HG03280 (cell line): ENCODE measurements at regions not wholly inside any gene's neighbourhood (a gene's known extent, or its start where the extent isn't known, plus 50 kb on each side); places are given as distances from the start of the nearest gene placed in this dataset.
"Not testable (repeated sequence)": the region's sequence is repeated elsewhere in the genome, so short reads cannot be mapped to it uniquely, and the experiment has no call there.

Experiments used
- ATAC-seq: cut with Tn5 transposase; IDR thresholded peaks from one replicate; pipeline ENCODE4 v1.9.1; 2021; ENCODE audit warnings: mild to moderate bottlenecking, moderate library complexity; ENCODE audit not compliant: unreplicated experiment

- ATAC-seq, result no peak
These were observed 611.3 kb upstream of the GJE1 start for GRCh38 chr6:141521440-141521839.

GRCh38 chr6:141513830-141514229 is 618.9 kb upstream of the GJE1 start:
- no peak for ATAC-seq

DNA sequence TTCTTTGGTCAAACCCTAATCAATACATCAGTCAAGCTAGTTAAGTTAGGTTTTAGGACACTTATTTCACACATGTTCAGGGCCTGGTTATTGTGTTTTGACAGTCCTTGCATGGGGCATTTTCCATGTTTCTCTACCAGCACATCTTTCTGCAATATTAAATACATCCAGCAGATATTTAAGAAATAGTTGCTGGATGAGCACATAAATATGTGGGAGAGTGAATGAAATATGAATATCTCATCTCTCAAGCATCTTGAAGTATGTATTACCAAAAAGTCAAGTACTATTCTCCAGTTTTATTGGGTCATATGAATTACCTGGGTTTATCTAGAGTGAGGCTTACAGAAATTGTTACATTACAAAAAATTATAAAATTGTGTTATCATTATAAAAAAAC is 621.9 kb upstream of the GJE1 start:
- no peak for ATAC-seq

DNA sequence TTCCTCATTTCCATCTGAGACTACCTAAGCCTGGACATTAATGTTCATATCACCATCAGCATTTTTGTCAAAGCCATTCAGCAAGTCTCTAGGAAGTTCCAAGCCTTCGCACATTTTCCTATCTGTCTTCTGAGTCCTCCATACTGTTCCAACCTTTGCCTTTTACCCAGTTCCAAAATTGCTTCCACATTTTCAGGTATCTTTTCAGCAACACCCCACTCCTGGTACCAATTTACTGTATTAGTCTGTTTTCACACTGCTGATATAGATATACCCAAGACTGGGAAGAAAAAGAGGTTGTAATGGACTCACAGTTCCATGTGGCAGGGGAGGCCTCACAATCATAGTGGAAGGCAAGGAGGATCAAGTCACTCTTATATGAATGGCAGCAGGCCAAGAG is 626.7 kb upstream of the GJE1 start:
- not testable (repeated sequence) for ATAC-seq

GRCh38 chr6:141504318-141504717 is 628.4 kb upstream of the GJE1 start:
- ATAC-seq, result not testable (repeated sequence)

DNA sequence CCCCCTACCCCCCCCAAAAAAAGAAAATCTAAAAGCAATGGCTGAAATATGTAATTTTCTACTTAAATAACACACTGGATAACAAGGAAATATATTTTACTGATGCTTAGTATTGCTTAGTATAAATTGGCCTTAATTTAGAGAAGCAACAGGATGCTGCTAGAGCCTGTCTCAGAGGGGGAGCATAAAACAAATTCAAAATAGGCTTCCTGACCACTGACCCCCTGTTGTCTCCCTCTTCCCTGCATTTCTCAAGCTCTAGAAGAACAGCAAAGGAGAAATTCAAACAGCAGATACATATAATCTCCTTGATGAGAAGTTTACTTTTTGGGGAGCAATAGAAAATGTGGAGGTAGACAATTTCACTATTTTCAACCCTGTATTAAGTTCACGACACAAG is 631.1 kb upstream of the GJE1 start:
- no peak for ATAC-seq

DNA sequence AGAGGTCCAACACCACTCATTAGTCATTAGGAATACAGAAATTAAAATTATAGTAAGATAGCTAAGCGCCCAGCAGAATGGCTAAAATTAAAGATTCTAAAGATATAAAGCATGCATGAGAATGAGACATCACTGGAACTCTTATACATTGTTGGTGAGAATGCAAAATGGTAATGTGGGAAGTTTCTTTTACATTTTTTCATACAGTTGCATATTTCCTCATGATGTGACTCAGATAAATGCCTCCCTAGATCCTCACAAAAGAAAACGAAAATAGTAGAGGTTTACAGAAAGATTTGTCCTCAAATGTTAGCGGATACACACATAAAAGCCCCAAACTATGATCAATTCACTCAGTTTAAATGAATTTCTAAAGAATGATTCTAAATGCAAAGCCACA is 633.7 kb upstream of the GJE1 start:
- no peak for ATAC-seq

DNA sequence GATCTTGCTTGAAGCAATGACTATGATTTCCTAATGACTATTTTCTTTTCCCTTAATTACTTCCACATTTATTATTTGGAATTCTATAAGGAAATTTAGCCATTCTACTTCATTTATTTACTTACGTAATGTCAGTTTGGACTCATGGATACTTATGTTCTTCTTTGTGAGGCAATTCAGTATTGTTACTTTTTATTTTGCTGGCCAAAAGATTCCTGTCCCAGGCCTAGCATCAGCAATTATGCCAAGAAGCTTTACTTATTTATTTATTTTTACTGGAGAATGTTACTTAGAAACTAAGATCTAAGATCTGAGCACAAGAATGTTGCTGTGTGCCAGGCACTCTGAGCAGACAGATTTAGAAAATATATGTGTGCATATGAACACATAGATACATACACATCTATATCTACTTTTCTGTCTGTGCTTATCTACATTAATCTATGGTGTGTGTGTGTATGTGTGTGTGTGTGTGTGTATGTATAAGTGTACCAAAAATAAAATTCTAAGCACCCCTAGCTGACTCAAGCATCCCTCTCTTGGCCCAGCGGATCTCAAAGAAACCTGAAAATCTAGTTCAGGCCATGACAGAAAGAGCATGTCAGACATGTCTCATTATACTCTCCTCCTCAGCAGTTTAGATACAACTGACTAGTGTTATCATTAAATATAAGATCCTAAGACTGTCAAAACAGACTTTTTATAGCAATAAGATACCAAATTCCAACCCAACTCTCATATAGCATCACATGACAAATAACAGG is 640.0 kb upstream of the GJE1 start:
- ATAC-seq, result no peak

DNA sequence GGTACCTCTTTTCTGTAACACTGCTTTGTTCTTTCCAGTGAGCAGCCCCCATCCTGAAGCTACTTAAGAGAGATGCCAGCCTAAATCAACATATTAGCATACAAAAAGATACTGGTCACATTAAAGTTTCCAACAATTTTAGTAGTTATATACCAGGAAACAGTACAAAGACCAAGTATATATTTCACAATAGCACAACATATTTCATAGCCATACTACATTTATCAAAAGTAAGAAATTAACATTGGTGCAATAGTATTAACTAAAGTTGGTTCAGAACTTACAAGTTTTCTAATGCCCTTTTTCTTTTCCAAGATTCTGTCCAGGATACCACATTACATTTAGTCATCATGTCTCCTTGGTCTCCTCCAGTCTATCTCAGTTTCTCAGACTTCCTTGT is 641.0 kb upstream of the GJE1 start:
- no peak for ATAC-seq

DNA sequence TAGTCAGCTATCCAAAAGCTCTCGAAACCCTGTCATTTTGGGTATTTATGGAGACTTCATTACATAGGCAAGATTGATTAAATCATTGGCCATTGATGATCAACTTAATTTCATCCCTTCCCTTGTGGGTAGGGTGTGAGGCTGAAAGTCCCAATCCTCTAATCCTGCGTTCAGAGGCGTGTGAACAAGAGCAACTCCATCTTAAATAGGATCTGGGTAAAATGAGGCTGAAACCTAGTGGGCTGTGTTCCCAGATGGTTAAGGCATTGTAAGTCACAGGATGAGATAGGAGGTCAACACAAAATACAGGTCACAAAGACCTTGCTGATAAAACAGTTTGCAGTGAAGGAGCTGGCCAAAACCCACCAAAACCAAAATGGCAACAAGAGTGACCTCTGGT is 641.7 kb upstream of the GJE1 start:
- ATAC-seq, result no peak

DNA sequence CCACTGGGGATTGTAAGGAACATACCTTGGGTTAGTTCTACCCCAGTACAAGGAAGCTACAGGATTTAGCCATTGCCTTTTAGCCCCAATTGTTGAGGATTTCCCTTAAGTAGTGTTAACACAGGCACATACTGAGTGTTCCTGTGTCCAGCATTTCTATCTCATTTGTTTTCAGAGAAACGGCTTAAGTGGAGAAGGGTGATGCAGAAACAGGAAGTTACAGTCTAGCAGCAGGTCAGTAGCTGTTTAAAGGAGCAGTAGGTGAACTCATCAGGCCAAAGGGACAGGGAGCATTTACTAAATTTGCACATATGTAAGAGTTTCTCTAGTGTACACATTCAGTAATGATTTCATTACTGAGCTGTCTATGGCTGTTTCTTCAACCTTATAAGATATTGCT is 644.2 kb upstream of the GJE1 start:
- ATAC-seq, result peak; percentile 38

GRCh38 chr6:141486942-141487341 is 645.8 kb upstream of the GJE1 start:
- no peak for ATAC-seq

- ATAC-seq, result peak; percentile 76
These were observed 648.0 kb upstream of the GJE1 start for GRCh38 chr6:141484711-141485110.

- peak; percentile 89 for ATAC-seq
These were observed 649.1 kb upstream of the GJE1 start for GRCh38 chr6:141483598-141484061.

DNA sequence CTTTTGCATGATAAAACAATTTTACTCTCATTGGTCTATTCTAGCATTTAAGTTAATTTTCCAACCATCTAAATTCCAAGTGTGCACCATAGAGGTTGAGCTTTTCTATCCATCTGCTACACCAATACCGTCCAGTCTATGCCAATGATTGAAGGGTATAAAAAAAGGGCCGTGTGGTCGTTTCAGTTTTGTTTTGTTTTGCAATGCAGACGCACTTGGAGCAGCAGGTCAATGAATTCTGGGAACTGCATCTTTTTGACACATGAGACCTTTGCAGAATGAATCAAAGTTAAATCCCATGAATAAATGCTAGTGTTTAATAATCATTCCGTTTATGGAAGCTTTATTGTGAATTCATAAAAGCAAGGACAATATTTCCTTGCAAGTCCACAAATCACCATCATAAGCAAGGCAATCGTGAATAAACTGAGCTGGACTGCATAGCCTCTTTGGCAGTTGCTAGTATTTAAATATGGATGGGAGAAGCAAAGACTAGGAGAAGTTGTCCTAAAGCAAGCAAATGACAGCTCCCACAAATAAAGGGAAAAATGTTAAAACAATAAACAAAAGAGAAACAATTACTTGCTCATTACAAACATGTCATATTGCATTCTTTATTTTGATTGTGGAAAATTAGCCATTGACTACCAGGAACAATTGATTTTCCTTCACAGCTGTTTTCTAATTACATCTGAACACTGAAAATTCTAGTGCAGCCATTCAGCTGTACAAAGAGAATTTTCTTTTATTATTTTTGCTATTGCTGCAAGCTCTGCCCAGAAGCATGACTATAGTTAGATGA is 649.7 kb upstream of the GJE1 start:
- ATAC-seq, result peak; percentile 3

- ATAC-seq, result no peak
These were observed 657.5 kb upstream of the GJE1 start for GRCh38 chr6:141475259-141475658.

- ATAC-seq, result no peak
These were observed 660.4 kb upstream of the GJE1 start for GRCh38 chr6:141472162-141472928.

DNA sequence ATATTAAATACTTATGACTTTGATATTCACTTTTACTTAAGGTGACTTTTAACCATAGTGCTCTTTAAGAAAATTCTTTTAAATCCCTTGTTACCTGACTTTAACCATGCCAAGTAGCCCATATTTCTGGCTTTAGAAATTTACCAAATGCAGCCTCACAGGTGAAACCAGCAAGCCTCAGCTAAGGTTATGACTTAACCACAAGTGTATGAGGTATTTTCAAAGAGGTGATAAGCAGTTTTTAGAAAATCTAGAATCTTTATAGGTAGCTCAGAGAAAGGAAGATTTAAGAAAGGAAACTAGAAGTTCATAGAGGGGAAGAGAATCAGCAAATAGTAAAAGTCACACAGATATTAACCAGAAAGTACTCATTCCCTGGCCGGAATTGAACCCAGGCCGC is 661.9 kb upstream of the GJE1 start:
- ATAC-seq, result no peak

GRCh38 chr6:141467881-141468280 is 664.8 kb upstream of the GJE1 start:
- ATAC-seq, result no peak

DNA sequence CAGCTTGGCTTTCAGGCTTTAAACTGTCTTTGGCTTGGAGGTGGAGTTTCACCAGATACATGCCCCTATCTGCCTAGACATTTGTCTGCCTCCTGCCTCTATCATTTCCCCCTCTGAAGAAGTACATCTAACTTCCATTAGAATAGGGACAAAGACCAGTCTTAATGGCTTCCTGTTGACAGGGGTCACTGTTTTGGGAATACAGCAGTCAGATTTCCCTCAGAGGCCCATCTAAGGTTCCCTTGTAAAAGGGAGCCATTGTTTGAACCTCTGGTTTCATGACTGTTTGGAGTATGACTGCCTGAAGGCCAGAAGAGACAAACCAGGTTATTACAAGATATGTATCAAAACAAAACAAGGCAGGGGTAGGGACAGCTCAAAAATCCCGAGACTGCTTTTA is 665.7 kb upstream of the GJE1 start:
- no peak for ATAC-seq

GRCh38 chr6:141464896-141465295 is 667.8 kb upstream of the GJE1 start:
- no peak for ATAC-seq
